Kidney (tissue), 13 donors: ENCODE measurements at regions not wholly inside any gene's neighbourhood (a gene's known extent, or its start where the extent isn't known, plus 50 kb on each side); places are given as distances from the start of the nearest gene placed in this dataset.

Source experiments
- DNase-seq, 5 donors: peaks; one replicate each; pipeline ENCODE4 v3.0.0-alpha.2; 2013 to 2020
- FAIRE-seq: peaks from 2 replicates; lab custom pipeline; 2012; peaks lifted over from hg19 to GRCh38; lab: Jason Lieb, UNC
- H3K27ac ChIP-seq, 2 donors: one replicate each; pipeline ENCODE4 v1.7.0; 2013; ENCODE audit warnings: low read depth in 2 of 2, low read length in 2 of 2, inconsistent platforms in 1 of 2
- H3K27me3 ChIP-seq: one replicate; pipeline ENCODE4 v1.7.1; 2013; ENCODE audit warnings: low read length, inconsistent platforms; ENCODE audit not compliant: control insufficient read depth, insufficient read depth
- H3K36me3 ChIP-seq, 3 donors: one replicate each; pipeline versions ENCODE4 v1.7.0 to v1.7.1; 2013; ENCODE audit warnings: low read length in 3 of 3, control low read depth in 1 of 3, inconsistent platforms in 1 of 3; ENCODE audit not compliant: insufficient read depth in 3 of 3, control insufficient read depth in 2 of 3
- H3K4me1 ChIP-seq, 3 donors: one replicate each; pipeline versions ENCODE4 v1.7.0 to v1.7.1; 2013; ENCODE audit warnings: low read length in 3 of 3, inconsistent platforms in 1 of 3, low read depth in 1 of 3; ENCODE audit not compliant: control insufficient read depth in 2 of 3, insufficient read depth in 2 of 3
- H3K4me3 ChIP-seq, 3 donors: one replicate each; pipeline versions ENCODE4 v1.7.0 to v1.8.1; 2013; ENCODE audit warnings: low read length in 3 of 3, control low read depth in 1 of 3, inconsistent platforms in 1 of 3
- H3K9ac ChIP-seq, 3 donors: one replicate each; pipeline versions ENCODE4 v1.7.0 to v1.7.1; 2013; ENCODE audit warnings: low read length in 3 of 3, control low read depth in 1 of 3, inconsistent platforms in 1 of 3
- H3K9me3 ChIP-seq, 3 donors: one replicate each; pipeline versions ENCODE4 v1.7.0 to v1.7.1; 2013; ENCODE audit warnings: low read length in 3 of 3, control low read depth in 1 of 3, inconsistent platforms in 1 of 3; ENCODE audit not compliant: control insufficient read depth in 2 of 3, insufficient read depth in 1 of 3
- intact Hi-C: fragments of 100-400 bp; cut with DNase I; formaldehyde crosslinking; loops from one replicate; pipeline ENCODE4 v1.11.1; 2022
- TF ChIP-seq, protein P1 (sequence below): IDR thresholded peaks from 3 replicates; pipeline ENCODE4 v1.5.1; 2012; ENCODE audit warnings: mild to moderate bottlenecking, moderate library complexity, borderline replicate concordance; ENCODE audit not compliant: insufficient read depth; ENCODE audit errors: extremely low read depth
- donor health status: control.
- donor health status: control.
- donor health status: control.
- donor health status: control.
- donor health status: control.
- donor health status: DM: yes; HTN: yes; CAD: no.
- donor health status: Normal renal cell carcinoma (clear cell type).

DNA sequence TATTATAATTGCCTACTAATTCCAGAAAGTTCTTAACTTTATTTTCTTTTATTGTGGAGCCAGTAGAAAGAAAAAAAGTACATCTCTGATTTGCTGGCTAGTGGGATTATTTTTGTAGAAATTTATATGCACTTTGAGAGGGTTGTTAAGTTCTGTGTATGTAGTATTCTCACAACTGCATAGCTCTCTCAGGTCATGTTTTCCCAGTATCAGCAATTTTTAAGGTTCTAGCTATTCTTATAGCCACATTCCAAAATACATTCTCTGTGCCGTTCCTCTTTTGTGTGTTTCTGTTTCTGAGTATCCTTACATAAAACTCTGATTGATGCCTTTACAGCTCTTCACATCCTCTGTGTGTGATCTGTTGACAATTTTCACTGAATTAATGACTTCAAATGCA is 199.3 kb upstream of the KYNU start:
- Histone ChIP-seq H3K4me3 (no peak overlapping the region), H3K4me1 (no peaks in the 10 kb centered on the region), H3K27me3 (no peaks in the 10 kb centered on the region), H3K9me3 (no peaks in the 10 kb centered on the region), H3K9ac (no peak overlapping the region), H3K36me3 (no peaks in the 10 kb centered on the region), H3K27ac (no peak overlapping the region)
- TF ChIP-seq, protein P1, sequence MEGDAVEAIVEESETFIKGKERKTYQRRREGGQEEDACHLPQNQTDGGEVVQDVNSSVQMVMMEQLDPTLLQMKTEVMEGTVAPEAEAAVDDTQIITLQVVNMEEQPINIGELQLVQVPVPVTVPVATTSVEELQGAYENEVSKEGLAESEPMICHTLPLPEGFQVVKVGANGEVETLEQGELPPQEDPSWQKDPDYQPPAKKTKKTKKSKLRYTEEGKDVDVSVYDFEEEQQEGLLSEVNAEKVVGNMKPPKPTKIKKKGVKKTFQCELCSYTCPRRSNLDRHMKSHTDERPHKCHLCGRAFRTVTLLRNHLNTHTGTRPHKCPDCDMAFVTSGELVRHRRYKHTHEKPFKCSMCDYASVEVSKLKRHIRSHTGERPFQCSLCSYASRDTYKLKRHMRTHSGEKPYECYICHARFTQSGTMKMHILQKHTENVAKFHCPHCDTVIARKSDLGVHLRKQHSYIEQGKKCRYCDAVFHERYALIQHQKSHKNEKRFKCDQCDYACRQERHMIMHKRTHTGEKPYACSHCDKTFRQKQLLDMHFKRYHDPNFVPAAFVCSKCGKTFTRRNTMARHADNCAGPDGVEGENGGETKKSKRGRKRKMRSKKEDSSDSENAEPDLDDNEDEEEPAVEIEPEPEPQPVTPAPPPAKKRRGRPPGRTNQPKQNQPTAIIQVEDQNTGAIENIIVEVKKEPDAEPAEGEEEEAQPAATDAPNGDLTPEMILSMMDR: no peak
- FAIRE-seq (no peak), DNase-seq (no peak)
- intact Hi-C loops: no loop called here

DNA sequence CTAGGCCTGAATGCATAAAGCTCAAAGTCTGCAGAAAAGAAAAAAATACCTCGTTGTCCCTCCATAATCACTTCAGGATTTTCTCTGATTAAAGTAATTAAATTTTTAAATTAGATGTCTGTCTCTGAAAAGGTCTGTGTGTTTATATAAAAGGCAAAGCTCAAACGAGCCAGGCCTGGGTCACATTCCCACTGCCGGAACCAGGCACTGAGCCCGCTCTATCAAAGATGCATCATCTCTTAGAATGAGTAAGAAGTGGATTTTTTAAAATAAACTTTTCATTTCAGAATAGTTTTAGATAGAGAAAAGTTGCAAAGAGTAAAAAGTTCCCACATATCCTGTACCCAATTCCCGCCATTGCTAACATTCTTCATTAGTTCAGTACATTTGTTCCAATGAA is 202.1 kb upstream of the KYNU start:
- Histone ChIP-seq H3K27ac (no peak overlapping the region), H3K9me3 (no peaks in the 10 kb centered on the region), H3K9ac (no peak overlapping the region), H3K36me3 (no peaks in the 10 kb centered on the region), H3K27me3 (no peaks in the 10 kb centered on the region), H3K4me1 (no peaks in the 10 kb centered on the region), H3K4me3 (no peak overlapping the region)
- FAIRE-seq (no peak), DNase-seq (no peak)
- intact Hi-C loops: no loop called here
- TF ChIP-seq, protein P1: no peak

DNA sequence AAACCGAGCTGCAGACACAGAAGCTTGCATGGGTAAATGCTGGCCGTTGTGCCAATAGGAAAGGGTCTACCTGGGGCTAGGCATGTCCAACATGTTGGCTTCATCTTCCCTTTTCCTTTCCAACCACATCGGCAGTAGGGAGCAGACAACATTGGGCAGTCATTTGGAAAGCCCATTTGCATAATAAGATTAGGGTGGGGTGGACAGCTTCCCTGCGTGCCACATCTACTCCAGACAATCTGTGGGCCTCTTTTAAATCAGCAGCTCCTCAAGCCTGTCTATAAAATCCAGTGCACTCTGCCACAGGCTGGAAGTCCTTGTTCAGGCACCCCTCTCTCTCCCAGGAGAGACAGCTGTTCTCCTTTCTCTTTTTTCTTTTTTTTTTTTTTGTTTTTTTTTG is 203.6 kb upstream of the KYNU start:
- TF ChIP-seq, protein P1: no peak
- no peaks in the 10 kb centered on the region for H3K27me3 ChIP-seq
- H3K9me3 ChIP-seq: no peaks in the 10 kb centered on the region
- H3K36me3 ChIP-seq: no peaks in the 10 kb centered on the region
- intact Hi-C loops: no loop called here
- H3K4me1 ChIP-seq: no peaks in the 10 kb centered on the region
- H3K4me3 ChIP-seq: no peak overlapping the region
- H3K9ac ChIP-seq: no peak overlapping the region
- H3K27ac ChIP-seq: no peak overlapping the region
- FAIRE-seq: no peak
- DNase-seq: no peak

DNA sequence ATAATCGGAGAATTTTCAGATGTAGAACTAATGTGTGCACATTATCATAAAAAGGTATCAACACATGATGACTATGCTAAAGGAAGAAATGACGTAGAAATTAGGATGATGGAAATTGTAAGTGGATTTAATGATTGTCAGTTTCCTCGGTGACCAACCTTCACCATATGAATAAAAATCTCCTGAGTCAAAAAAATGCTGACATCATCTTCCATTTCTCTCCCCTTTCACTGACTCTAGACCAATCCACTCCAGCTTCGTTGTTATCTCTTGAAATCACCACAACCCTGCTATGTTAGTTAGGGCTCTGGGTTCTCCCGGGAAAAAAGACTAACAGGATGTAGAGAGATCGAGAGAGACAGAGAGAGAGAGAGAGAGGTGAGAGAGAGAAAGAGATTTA is 204.8 kb upstream of the KYNU start:
- Histone ChIP-seq H3K4me3 (no peak overlapping the region), H3K9me3 (no peaks in the 10 kb centered on the region), H3K9ac (no peak overlapping the region), H3K4me1 (no peaks in the 10 kb centered on the region), H3K27me3 (no peaks in the 10 kb centered on the region), H3K27ac (no peak overlapping the region), H3K36me3 (no peaks in the 10 kb centered on the region)
- TF ChIP-seq, protein P1: no peak
- intact Hi-C loops: no loop called here
- DNase-seq: no peak
- FAIRE-seq: no peak
